C4-2B (cell line): ENCODE measurements at regions not wholly inside any gene's neighbourhood (a gene's known extent, or its start where the extent isn't known, plus 50 kb on each side); places are given as distances from the start of the nearest gene placed in this dataset.

Experiments used
- H3K27ac ChIP-seq: fragments of 450-650 bp; 2 replicates; pipeline ENCODE4 v1.5.1; 2017
- ZFX ChIP-seq: fragments of 450-650 bp; IDR thresholded peaks from 2 replicates; pipeline ENCODE4 v1.6.1; 2017
- TF ChIP-seq, protein P1 (sequence below): fragments of 450-650 bp; conservative IDR thresholded peaks from 2 replicates; pipeline ENCODE4 v1.5.1; 2017; ENCODE audit warnings: mild to moderate bottlenecking

DNA sequence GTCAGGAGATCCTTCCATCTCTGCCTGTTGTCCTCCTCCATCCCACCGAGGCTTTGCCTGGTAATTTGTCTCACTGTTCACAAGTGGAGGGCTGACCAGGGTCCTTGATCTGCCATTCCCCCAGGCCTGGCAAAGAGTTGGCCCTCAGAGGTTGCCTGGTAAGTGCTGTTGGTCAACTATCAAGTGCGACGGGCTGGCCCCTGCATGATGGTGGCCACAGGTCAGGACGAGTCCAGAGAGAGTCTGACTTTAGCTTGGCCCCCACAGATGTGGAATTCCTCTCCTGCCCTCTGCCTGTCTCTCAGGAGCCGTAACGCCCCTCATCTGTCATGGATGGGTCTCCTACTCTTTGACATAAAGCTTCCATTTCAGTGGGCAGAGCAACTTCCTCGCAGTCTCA is 97.3 kb upstream of the SMIM21 start:
- TF ChIP-seq ZFX, result no peak
- TF ChIP-seq, protein P1, sequence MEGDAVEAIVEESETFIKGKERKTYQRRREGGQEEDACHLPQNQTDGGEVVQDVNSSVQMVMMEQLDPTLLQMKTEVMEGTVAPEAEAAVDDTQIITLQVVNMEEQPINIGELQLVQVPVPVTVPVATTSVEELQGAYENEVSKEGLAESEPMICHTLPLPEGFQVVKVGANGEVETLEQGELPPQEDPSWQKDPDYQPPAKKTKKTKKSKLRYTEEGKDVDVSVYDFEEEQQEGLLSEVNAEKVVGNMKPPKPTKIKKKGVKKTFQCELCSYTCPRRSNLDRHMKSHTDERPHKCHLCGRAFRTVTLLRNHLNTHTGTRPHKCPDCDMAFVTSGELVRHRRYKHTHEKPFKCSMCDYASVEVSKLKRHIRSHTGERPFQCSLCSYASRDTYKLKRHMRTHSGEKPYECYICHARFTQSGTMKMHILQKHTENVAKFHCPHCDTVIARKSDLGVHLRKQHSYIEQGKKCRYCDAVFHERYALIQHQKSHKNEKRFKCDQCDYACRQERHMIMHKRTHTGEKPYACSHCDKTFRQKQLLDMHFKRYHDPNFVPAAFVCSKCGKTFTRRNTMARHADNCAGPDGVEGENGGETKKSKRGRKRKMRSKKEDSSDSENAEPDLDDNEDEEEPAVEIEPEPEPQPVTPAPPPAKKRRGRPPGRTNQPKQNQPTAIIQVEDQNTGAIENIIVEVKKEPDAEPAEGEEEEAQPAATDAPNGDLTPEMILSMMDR, result no peak
- H3K27ac ChIP-seq, result no peak overlapping the region

DNA sequence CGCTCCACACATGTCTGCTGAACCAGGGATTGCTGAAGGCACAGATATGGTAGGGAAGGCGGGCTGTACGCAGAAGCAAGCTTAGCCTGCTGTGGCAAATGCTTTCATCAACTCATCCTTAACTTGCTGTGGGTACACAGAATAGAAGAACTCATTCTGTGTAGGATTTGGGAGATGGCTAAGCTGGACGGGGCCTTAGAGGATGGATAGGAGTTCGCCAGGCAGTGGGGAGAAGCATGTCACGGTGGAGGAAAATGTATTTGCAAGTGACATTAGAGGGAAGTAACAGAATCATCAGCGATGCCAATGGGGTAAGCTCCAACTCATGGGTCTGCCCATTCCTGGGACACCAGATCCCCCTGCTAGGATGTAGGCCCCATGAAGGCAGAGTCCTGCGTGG is 96.7 kb upstream of the SMIM21 start:
- no peak overlapping the region for H3K27ac ChIP-seq
- TF ChIP-seq ZFX, result no peak

DNA sequence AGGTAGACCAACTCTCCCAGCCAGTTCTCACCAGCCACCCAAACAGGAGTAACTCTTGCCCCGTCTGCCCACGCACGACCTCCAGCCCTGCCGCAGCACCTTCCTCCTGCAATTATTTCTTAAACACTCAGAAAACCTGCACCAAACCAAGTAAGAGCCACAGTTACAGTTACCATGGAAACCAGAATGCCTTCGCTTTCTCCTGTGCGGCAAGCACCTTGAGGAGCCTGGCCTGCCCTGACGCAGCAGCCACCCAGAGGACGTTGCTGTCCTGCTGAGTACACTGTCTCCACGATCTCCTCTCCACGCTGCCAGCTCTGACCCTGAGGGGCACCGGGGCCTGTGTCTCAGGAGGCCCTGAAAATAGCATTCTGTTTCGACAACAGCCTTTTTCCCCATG is 94.3 kb upstream of the SMIM21 start:
- H3K27ac ChIP-seq, result no peak overlapping the region
- TF ChIP-seq, protein P1, result no peak
- no peak for TF ChIP-seq ZFX

DNA sequence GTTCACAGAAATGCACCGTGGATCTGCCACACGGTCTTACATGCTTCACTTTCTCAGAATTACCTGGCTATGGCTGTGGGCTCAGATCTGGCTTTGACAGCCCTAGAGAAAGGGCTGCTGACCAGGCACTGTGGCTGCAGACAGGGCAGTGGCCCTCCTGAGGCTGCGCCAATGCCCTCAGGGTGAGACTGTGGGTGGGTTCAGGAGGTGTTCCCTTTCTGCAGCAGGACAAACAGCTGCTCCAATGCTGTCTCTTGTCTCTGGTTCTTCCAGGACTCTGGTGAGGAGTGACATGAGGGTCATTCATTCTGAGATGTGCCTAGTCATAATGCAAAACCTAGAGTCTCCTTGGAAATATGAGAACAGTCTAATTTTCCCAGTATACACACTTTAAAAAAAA is 90.5 kb upstream of the SMIM21 start:
- TF ChIP-seq, protein P1, result no peak

DNA sequence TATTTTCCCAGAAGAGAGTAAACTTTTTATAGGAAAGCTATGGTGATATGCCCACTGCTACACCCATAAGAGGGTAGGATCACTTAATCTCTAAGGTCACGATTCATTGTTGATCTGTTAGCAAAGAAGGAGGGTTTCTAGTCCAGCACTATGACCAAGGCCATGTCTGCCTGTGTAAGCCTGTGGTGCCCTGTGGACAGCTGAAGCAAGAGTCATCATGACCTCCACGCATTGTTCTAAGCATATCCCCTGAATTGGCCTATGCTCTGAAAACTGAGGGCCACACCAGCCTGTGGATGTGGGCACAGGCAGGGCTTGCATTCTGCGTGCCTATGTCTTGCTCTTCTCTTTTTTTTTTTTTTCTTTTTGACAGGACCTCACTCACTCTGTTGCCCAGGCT is 89.8 kb upstream of the SMIM21 start:
- TF ChIP-seq ZFX, result no peak
- TF ChIP-seq, protein P1, result no peak

More for the DNA sequence above, 90.5 kb upstream of the SMIM21 start:
- no peak overlapping the region for H3K27ac ChIP-seq

DNA sequence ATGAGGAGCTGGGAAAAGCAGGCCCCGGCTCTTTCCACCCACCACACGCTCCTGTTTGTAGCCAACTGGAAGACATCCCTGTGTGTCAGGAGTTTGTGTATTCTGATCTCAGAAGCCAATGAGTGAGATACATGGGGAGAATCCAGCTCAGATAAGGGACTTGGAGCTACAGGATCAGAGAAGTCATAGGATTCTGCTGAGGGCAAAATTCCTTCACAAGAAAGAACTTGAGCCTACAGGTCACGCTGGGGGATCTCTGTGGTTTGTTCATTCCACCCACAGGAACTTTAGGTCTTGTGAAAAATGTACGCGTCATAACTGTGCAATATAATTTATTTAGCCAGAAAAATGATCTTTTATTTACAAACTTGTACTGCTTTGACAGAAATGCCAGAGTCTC is 80.1 kb upstream of the SMIM21 start:
- H3K27ac ChIP-seq, result no peak overlapping the region
- no peak for TF ChIP-seq ZFX
- TF ChIP-seq, protein P1, result no peak

More for the DNA sequence above, 89.8 kb upstream of the SMIM21 start:
- H3K27ac ChIP-seq, result no peak overlapping the region

DNA sequence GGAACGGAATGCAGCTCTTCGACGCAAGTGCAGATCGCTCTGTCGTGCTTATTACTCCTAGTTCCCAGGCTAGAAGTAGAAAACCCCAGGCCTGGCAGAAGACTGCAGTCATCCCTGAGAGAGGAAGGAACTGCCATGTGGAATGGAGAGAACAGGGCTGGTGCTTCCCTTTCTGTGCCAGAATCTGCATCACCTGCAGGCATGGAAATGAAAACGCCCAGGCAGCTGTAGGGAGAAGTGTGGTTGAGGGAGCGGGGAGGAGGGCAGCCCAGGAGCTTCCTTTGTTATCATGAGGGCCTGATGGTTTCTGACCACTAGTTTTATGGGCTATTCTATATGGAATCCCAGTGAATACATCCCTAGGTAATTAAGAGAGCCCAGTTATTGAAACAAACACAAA is 79.4 kb upstream of the SMIM21 start:
- TF ChIP-seq ZFX, result no peak
- TF ChIP-seq, protein P1, result no peak
- no peak overlapping the region for H3K27ac ChIP-seq

DNA sequence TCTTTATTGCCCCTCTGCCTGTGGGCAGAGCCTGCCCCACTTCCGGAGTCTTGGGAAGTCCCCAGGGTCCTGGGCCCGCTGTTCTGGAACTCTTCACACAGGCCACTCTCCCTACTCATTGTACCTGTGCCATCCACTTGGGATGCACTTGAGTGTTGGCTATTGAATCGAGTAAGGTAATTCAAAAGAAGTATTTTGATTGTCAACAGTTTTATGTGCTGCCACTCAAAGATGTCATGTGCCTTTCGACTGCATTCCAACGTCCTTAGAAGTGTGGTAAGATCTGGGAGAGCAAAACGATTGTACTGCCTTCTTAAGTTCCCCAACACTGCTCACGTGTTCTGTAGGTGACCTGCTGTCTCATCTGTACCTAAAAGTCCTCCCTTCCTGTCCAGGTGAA is 77.0 kb upstream of the SMIM21 start:
- TF ChIP-seq ZFX, result no peak
- H3K27ac ChIP-seq, result no peak overlapping the region

DNA sequence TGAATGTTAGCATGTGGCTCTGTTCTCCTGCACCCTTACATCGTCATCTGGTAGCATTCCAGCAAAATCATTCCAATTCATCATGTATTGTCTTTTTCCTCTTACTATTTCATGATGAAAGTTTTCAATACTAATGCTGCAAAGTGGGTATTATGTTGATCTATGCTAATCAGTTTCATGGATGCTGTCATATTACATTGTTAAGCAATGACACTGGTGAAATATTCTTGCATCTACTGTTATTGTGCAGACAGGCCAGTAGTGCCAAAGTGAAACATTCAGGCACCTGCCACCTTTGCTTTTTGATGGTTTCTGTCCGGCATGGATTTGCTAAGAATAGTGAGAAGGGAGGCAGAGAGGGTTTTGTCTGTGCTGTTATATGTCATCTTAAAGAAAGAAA is 76.1 kb upstream of the SMIM21 start:
- H3K27ac ChIP-seq, result no peak overlapping the region
- TF ChIP-seq, protein P1, result no peak
- TF ChIP-seq ZFX, result no peak
